A673 (cell line): ENCODE measurements at regions not wholly inside any gene's neighbourhood (a gene's known extent, or its start where the extent isn't known, plus 50 kb on each side); places are given as distances from the start of the nearest gene placed in this dataset.

Source experiments
- BruUV-seq: library from RNA; stranded (reverse); fragments of 400-500 nt; replicated peaks from 2 replicates; lab custom pipeline; 2021; lab: Mats Ljungman, UMichigan
- CTCF ChIA-PET: fragments of 300-600 bp; sonication (Branson Sonifier 250); formaldehyde crosslinking; loops from one replicate; lab custom pipeline; 2022; ENCODE audit warnings: antibody characterized with exemption; lab: Charles Lee
- POLR2A ChIA-PET: fragments of 300-600 bp; sonication (Branson Sonifier 250); formaldehyde crosslinking; loops from one replicate; lab custom pipeline; 2022; ENCODE audit warnings: antibody characterized with exemption; ENCODE audit not compliant: low non-redundant PET; lab: Charles Lee
- DNase-seq: peaks from one replicate; pipeline ENCODE4 v3.0.0-alpha.2; 2015; ENCODE audit warnings: low spot score
- H3K27ac ChIP-seq: fragments of 200-600 bp; sonication (generic); 2 replicates; pipeline ENCODE4 v1.5.1; 2016; ENCODE audit warnings: mixed run types, low read depth, mild to moderate bottlenecking, mixed read lengths, antibody characterized with exemption, low read length; ENCODE audit not compliant: poor library complexity, severe bottlenecking
- H3K27me3 ChIP-seq: fragments of 200-600 bp; sonication (generic); replicated peaks from 2 replicates; pipeline ENCODE4 v1.6.1; 2017; ENCODE audit warnings: mixed run types, low read depth, mild to moderate bottlenecking, mixed read lengths, antibody characterized with exemption, low read length; ENCODE audit not compliant: insufficient read depth, poor library complexity
- H3K36me3 ChIP-seq: fragments of 200-600 bp; sonication (generic); 2 replicates; pipeline ENCODE4 v1.6.1; 2016; ENCODE audit warnings: mixed run types, mild to moderate bottlenecking, mixed read lengths, antibody characterized with exemption, low read length; ENCODE audit not compliant: insufficient read depth, poor library complexity, severe bottlenecking
- H3K4me1 ChIP-seq: fragments of 200-600 bp; sonication (generic); 2 replicates; pipeline ENCODE4 v1.6.1; 2017; ENCODE audit warnings: mixed run types, mild to moderate bottlenecking, mixed read lengths, antibody characterized with exemption, low read length; ENCODE audit not compliant: insufficient read depth, poor library complexity, severe bottlenecking
- H3K4me3 ChIP-seq: fragments of 200-600 bp; sonication (generic); 2 replicates; pipeline ENCODE4 v1.5.1; 2016; ENCODE audit warnings: low read depth, mixed run types, mild to moderate bottlenecking, mixed read lengths, low read length; ENCODE audit not compliant: poor library complexity, severe bottlenecking
- H3K9me3 ChIP-seq: fragments of 200-600 bp; sonication (generic); 2 replicates; pipeline ENCODE4 v1.6.1; 2016; ENCODE audit warnings: mixed run types, low read depth, mild to moderate bottlenecking, mixed read lengths, antibody characterized with exemption, low read length; ENCODE audit not compliant: poor library complexity, severe bottlenecking
- CTCF ChIP-seq: fragments of 300-800, 200-600 bp; sonication (generic); conservative IDR thresholded peaks from 2 replicates; pipeline ENCODE4 v1.5.1; 2017; ENCODE audit warnings: low read depth, mild to moderate bottlenecking, antibody characterized with exemption, low read length, moderate library complexity, mixed read lengths
- EZH2 ChIP-seq: fragments of 200-600 bp; sonication (generic); IDR thresholded peaks from 2 replicates; pipeline ENCODE4 v1.6.1; 2017; ENCODE audit warnings: borderline replicate concordance, low read depth, mild to moderate bottlenecking, mixed read lengths, antibody characterized with exemption, low read length; ENCODE audit not compliant: poor library complexity, severe bottlenecking
- intact Hi-C: fragments of 100-400 bp; cut with micrococcal nuclease; formaldehyde crosslinking; loops from one replicate; pipeline ENCODE4 v1.10.0; 2022; ENCODE audit not compliant: unreplicated experiment

GRCh38 chr11:81397316-81397715, 1336.3 kb downstream of the FAM181B start:
- Histone ChIP-seq H3K4me3 (no peak overlapping the region), H3K36me3 (no peaks in the 10 kb centered on the region), H3K4me1 (no peaks in the 10 kb centered on the region), H3K27ac (no peak overlapping the region), H3K27me3 (no peaks in the 10 kb centered on the region), H3K9me3 (no peaks in the 10 kb centered on the region)
- intact Hi-C loops = no loop called here
- ChIA-PET CTCF (no interaction called here), POLR2A (no interaction called here)
- no TSS peak for BruUV-seq
- DNase-seq = no peak
- TF ChIP-seq CTCF = no peak
- no peak for TF ChIP-seq EZH2

- peak; percentile 20 for DNase-seq
- H3K4me3 ChIP-seq = no peak overlapping the region
- BruUV-seq = no TSS peak
- H3K36me3 ChIP-seq = no peaks in the 10 kb centered on the region
- no peak overlapping the region for H3K27ac ChIP-seq
- no peaks in the 10 kb centered on the region for H3K4me1 ChIP-seq
- intact Hi-C loops = no loop called here
- TF ChIP-seq EZH2 (no peak), CTCF (no peak)
- ChIA-PET POLR2A (interaction anchor here (0.7 kb wide), 2 partner anchors 55 to 1028 kb away, joined by 4 to 7 read pairs; no protein-coding TSS in a partner anchor), CTCF (no interaction called here)
- H3K27me3 ChIP-seq = no peaks in the 10 kb centered on the region
- H3K9me3 ChIP-seq = no peaks in the 10 kb centered on the region
These were observed 1339.4 kb downstream of the FAM181B start for GRCh38 chr11:81394311-81394710.

DNA sequence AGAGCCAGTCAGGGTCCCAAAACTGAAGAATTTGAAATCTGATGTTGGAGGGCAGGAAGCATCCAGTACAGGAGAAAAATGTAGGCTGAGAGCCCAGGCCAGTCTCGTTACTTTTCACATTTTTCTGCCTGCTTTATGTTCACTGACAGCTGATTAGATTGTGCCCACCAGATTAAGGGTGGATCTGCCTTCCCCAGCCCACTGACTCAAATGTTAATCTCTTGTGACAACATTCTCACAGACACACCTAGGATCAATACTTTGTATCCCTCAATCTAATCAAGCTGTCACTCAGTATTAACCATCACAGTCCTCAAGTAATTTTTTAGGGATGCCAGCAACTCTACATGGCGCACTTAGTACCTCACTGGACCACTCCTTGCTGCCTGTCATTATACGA, 1345.3 kb downstream of the FAM181B start:
- POLR2A ChIA-PET = no interaction called here
- intact Hi-C loops = no loop called here
- no peak overlapping the region for H3K27ac ChIP-seq
- no peaks in the 10 kb centered on the region for H3K36me3 ChIP-seq
- no peaks in the 10 kb centered on the region for H3K27me3 ChIP-seq
- no peaks in the 10 kb centered on the region for H3K4me1 ChIP-seq
- no TSS peak for BruUV-seq
- H3K4me3 ChIP-seq = no peak overlapping the region
- DNase-seq = no peak
- no peak for TF ChIP-seq CTCF
- no peak for TF ChIP-seq EZH2
- peaks cover 7% of the 10 kb centered on the region for H3K9me3 ChIP-seq
- CTCF ChIA-PET = no interaction called here
